ENCODE measurements at regions not wholly inside any gene's neighbourhood (a gene's known extent, or its start where the extent isn't known, plus 50 kb on each side); places are given as distances from the start of the nearest gene placed in this dataset.

- no peak for TF ChIP-seq RBBP5 (IDR thresholded peaks at IDR 0.05; ENCODE audit: borderline replicate concordance, low read depth, low read length)
- no peak for TF ChIP-seq RNF2 (IDR thresholded peaks at IDR 0.05; ENCODE audit: borderline replicate concordance, low read depth, low read length, missing control alignments, poor library complexity, severe bottlenecking)
- no peak for TF ChIP-seq ATF3 (IDR thresholded peaks at IDR 0.05; ENCODE audit: insufficient read depth, low read depth, low read length)
- TF ChIP-seq E2F6 (IDR thresholded peaks at IDR 0.05) = no peak
- TF ChIP-seq EGR1 (IDR thresholded peaks at IDR 0.05; ENCODE audit: borderline replicate concordance, low read depth, low read length) = no peak
- TF ChIP-seq TAF7 (optimal IDR thresholded peaks at IDR 0.05; ENCODE audit: borderline replicate concordance, low read depth, low read length) = no peak
Observed at GRCh38 chr19:7417671-7418324, 69.1 kb downstream of the ARHGEF18 start (continued).
